Medulla oblongata (tissue), 1 donor: ENCODE measurements at regions not wholly inside any gene's neighbourhood (a gene's known extent, or its start where the extent isn't known, plus 50 kb on each side); places are given as distances from the start of the nearest gene placed in this dataset.
"Not testable (repeated sequence)": the region's sequence is repeated elsewhere in the genome, so short reads cannot be mapped to it uniquely, and the experiment has no call there.

ENCODE experiments used
- DNase-seq: peaks from one replicate; pipeline ENCODE4 v3.0.0-alpha.2; 2015; ENCODE audit errors: extremely low spot score

DNA sequence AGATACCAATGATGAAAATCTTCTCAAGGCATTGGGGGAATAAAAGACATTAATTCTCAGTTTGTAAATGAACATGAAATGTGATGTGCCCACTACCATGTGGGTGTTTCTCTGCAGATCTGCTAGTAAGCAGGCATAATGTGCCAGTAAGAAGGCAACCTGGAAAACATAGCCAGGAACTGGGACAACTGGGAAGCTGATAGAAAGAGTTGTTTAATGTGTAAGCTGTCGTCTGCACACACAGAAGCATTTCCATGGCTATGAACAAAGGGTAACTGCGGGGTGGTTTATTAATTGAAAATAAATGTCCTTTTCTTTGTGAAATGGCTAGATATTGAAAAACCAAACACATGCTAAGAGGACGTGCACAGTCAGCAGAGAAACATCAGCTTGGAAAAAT is 52.0 kb downstream of the ZC3H11B start:
- DNase-seq, result no peak

DNA sequence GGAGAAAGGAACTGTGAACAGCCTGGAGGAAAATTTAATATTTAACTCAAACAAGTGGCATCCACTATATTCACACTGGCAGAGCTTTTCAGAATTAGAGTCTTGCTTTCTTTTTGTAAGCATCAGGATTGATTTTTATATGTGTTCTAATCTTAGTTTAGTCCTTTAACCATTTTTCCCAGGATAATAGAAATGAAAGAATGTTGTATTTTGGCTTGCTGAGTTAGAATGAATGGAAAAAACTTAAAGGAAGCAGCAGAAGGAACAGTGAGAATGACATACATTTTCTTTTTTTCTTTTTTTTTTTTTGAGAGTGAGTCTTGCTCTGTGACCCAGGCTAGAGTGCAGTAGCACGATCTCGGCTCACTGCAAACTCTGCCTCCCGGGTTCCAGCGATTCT is 53.0 kb downstream of the ZC3H11B start:
- DNase-seq, result no peak

DNA sequence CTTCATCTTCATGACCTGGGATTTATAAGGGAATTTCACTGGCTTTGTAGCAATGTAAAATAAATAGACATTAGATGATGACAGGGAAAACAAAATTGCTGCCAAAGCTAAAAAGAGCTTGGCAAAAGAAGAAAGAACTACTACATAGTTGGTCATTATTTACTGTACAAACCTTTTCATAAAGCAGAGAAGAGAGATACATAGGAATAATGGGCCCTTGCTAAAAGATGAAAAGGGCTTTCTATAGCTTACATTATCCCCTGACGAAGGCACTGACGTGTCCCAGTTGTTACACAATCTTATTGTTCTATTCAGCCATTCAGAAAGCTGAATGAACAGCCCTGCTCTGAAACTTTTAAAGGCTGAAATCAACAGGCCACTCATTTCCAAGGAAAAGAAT is 57.1 kb downstream of the ZC3H11B start:
- DNase-seq, result peak; percentile 89

DNA sequence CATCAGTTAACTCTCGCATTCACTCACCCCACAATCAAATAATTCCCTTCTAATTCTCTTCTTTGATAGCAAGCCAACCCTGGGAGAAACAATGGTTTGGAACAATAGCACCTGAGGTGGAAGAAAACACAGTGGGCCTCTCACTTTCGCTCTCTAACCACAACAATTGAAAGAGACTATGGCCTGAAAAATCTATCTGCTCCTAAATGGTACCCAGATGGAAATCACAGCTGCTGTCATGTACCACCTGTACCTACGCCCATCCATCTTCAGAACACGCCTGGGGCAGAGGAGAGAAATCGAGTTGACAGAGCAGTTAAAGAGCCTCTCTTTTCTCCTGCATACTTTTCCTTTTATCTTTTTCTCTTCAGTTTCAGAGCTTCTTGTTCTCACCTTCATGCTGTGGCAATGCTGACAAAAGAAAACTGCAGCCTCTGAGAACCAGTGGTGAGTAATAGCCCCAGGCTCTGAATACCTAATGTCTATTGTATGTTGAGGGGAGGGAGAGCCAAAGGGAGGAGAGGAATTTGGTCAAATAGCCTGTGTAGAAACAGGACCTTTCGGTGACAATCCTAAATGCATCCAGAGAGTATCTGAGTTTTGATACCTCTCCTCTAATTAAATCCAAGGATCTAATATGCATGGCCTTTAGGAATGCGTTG is 57.7 kb downstream of the ZC3H11B start:
- DNase-seq, result peak; percentile 33

DNA sequence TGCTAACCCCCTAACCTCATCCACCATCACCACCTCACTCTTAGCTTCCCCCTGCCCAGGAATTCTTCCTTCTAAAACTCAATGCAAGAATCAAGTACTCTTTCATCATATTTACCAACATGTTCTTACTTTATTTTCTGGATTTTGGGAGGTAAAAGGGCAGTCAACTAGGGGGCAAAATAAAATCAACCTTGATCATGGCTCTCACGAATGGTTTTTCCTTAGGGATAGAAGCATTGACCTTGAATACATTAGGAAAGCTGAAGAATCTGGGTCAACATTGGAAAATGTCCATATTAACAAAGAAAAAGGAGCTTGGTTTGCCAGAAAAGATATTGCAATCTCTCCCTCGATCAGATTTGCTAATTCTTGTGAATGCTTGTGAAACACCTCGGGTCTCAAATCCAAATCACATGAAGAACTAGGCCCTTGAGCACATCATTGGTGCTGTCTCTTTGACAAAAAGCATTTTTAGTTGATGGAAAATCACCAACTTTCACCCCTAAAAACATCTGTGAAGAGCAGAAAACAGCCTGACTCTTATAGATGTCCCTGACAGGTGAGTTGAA is 58.9 kb downstream of the ZC3H11B start:
- no peak for DNase-seq

DNA sequence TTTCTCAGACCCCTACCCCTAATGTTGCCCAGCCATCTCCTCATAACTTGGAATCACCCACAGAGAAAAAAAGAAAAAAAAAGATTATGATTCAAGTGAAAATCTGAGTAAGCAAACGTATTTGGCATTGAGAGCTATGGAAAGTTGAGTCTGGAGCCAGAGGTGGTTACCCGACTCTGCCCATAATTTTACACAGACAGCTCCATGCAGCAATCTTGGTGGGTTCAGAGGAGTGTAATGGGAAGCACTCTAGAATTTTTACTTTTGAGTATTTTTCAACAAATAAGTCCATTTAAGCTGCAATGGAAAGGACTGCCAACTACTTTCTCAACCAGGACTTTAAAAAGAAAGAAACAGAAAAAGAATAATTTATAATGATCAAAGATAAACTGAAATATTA is 62.7 kb downstream of the ZC3H11B start:
- no peak for DNase-seq

DNA sequence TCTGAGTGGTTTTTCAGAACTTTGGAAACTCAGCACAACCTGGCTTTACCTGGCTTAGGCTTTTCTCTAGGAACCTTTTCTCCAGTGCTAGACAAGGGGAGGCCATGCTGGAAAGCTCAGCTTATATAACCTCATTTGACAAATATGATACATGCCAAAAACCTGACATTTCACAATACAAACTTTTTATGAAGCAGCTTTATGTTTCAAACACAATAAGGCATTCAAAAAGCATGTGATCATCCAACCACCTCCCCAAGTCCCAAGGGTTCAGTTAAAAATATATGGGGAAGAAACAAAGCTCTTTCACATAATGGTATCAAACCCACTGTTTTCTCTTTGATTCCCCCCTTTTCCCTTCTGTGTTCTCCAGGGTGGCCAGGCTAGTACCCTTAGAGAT is 63.7 kb downstream of the ZC3H11B start:
- no peak for DNase-seq

DNA sequence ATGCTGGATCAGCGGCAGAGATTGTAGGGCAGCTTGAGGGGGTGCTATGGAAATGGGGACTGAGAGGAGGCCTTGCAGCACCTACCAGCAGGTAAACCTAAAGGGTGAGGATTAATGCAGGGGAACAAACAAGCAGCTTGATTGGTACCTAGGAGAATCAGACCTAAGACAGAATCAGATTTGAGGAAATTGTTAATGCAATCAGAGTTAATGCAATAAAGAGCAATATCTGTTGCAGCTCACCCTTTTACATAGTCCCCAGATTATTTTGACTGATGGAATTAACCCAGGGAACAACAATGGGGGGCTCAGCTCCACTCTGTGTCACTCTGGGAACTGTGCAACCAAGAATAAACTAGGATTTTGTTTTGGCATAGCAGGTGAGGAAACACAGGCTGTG is 64.5 kb downstream of the ZC3H11B start:
- no peak for DNase-seq

DNA sequence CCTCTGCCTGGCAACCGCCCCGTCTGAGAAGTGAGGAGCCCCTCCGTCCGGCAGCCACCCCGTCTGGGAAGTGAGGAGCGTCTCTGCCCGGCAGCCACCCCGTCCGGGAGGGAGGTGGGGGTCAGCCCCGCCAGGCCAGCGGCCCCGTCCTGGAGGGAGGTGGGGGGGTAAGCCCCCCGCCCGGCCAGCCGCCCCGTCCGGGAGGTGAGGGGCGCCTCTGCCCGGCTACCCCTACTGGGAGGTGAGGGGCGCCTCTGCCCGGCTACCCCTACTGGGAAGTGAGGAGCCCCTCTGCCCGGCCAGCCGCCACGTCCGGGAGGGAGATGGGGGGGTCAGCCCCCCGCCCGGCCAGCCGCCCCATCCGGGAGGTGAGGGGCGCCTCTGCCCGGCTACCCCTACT is 67.1 kb downstream of the ZC3H11B start:
- not testable (repeated sequence) for DNase-seq

DNA sequence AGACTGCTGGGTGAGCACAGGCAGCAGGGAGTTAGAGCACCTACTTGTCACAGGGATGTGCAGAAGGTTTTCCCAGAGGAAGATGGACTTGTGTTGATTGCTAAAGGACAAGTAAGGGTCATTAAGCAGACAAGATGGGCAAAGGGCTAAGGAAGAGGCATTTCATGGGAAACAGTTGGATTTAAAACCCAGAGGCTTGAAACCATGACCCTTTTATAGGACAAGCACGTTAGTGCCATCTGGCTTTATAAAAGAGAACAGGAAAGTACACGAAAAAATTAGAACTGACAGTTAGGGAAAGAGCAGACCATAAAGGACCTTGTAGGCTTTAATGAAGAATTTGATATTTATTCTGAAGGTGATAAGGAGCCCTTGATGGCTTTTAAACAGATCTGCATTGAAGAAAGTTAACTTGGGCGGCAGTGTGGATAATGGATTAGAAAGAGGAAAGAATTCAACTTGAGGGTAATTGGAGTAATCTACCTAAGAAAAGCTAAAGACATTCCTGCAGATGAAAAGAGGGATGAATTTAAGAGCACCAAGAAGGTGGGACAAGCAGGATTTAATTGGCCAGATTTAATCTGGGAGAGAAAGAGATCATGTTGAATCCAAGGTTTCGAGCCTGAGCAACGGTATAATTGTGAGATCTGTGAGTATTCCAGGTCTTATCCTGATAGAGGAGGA is 68.6 kb downstream of the ZC3H11B start:
- DNase-seq, result no peak

DNA sequence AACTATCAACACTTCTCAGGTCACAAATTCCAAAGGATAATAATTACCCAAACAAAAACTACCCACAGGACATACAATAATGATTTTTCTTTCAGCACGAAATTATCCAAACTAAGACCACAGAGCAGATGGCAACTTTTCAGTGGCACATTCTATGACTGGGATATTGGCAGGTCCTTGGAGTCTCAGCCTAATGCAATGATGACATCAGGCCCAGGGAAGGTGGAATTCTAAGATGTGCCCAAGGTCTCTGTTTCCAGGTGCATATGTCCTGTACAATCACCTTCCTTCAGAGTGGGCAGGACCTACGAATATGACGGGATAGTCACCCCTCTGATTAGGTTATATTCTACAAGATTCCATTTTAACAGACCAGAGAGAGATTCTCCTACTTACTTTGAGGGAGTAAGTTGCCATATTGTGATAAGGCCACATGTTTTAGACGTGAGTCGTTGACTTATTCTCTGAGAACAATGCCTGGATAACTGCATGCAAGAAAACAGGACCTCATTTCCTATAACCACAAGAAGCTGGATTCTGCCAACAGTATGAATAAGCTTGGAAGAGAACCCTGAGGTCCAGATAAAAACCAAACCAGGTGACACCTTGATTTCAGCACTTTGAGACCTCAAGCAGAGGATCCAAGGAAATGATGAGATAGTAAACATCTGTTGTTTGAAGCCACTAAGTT is 69.9 kb downstream of the ZC3H11B start:
- DNase-seq, result no peak

DNA sequence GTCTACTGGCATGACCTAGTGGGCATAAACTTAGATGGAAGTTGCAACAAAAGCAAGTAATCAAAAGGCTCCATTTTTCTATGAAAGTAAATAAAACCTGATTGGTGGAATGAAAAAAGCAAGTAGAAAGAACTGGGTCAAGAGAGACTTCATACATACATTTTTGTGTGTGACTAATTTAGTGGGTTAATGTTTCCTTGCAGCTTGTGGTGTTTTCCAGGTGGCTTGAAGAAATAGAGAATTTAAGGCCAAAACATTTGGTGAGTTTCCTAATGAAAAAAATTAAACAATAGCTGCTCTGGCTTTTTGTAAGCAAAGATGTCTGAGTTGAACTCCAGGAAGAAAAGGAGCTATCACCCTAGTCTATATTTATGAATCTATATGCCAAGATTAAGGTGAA is 71.0 kb downstream of the ZC3H11B start:
- DNase-seq, result no peak

DNA sequence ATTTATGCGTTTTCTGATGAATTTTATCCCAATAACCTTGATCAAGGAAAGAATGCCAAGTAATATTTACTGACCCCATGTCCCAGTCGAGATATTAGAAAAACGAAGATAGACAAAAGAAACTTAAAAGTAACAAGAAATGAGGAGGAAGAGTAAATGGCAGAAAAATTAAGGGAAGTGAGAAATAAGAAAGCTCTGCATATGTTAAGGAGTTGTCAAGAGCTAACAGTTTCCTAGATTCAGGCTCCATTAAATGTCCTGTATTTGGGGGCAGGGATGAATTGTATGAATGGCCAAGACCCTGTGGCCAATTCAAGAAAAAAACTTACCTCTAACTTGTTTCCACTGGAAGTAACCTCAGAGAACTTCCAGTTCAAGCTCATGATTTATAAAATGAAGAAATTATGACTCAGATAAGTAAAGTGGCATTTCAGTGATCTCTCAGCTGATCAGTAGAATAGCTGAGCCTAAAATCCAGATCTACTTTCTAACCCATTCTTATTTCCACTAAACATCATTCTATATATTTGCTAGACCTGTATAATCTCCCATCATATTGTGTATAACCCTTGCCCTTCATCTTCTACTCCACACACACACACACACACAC is 73.2 kb downstream of the ZC3H11B start:
- no peak for DNase-seq

DNA sequence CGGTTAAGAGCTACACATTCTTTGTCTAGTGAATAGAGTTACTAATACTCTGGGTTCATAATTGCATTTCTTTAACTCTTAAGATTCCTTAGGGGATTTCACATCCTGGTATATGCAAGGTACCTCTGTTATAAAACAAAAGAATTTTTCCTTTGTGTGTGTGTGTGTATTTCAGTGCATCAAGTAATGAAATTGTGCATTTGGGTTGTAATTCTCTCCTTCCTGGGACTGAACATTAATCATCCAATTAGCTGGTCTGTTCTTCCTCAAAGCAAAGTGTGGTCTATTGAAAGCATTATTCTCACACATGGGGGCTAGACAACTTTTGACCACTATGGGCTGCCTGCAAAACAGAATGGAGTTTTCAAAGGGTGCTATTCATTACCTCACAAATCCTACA is 74.0 kb downstream of the ZC3H11B start:
- no peak for DNase-seq

DNA sequence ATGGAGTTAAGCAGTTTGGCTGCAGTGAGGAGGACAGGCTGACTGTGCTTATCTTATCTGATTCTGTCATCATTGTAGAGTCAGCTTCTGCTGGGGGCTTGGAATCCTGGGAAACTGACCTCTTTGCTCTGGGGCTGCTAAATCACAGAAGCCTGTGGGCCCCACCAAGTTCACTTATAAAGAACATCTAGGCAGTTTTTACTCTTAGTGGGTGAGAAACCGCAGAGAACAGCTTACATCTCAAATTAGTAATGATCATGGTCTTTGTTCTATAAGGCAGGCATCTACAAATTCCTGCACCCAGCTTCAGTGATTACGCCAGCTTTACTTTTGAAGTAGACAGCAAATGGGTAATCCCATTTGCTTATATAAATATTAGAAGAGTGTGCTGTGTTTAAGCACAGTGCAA is 75.7 kb downstream of the ZC3H11B start:
- DNase-seq, result no peak

DNA sequence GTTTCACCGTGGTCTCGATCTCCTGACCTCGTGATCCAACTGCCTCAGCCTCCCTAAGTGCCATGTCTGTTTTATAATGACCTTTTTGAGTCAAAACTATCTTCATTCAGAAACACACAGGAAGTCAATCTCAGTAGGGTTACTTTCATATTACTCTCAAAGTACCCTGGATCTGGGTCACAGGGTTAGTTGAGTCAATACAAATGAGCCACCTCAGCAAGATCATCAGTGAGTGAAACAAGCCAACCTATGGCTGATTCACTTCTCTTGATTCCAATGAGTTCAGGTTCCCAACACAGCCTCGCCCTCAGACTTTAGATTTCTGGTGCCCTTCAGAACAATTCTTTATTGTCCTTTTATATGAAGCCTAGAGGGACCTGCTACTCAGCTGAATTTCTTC is 76.9 kb downstream of the ZC3H11B start:
- DNase-seq, result no peak

DNA sequence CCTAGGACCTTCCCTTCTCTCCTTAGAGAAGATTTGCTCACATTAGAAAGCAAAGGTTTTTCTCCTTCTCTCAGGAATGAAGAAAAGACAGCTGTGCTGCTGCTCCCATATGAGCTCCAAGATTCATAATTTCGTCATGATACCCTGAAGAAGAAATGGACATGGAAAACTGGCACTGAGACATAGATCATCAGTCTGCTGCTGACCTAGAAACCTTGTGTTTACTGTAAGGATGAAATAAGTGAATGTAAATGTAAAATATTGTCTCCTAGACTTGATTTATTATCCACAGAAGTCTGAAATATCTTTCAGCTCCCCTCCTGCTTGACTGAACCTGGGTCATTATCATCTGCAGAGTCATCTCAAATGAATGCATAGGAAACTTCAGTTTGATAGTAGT is 77.9 kb downstream of the ZC3H11B start:
- DNase-seq, result no peak

DNA sequence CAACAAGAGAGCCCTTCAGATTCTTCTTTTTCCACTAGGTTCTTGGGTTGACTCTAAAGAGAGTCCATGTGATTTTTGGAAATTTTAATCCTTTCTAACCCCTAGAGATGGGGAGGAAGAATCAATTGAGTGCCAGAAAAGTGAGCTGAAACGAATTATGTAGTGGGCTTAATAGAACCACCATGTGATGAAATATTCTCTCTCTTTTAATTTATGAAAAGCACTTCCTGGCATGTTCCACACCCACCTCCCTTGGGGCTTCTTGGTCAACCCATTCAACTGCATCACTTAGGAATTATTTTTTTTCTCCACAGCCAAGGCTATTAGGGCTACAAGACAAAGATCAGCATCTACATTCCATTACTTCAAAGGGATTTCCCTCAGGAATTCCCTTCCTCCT is 79.6 kb downstream of the ZC3H11B start:
- no peak for DNase-seq

DNA sequence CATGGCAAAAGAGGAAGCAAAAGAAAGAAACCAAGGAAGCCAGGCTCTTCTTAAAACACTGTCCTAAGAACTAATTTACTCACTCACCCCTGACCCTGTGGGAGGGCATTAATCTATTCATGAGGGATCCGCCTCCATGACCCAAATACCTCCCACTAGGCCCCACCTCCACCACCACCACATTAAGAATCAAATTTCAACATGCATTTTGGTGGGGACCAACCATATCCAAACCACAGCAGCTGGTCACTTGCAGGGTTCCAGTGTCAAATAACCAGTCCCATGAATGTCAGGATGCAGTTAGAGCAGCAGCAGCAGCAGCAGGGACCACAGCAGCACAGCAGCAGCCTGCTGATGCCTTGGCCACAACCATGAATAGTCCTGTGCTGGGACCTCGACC is 83.8 kb downstream of the ZC3H11B start:
- no peak for DNase-seq

DNA sequence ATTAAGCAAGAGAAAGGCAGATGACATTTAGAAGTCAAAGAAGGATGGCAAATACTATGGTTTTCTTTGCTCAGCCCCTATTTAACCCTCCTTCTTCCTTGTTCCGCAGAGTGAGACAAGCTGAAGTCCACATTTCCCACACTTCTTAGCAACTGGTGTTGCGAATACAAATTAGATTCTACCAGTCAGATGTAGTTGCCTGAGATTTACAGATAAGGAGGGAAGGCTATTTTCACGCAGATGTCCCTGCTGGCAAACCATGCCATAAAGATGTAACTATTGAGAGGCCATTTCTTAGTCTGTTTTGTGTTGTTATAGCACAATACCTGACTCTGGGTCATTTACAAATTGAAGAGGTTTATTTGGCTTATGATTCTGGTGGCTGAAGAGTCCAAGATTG is 84.3 kb downstream of the ZC3H11B start:
- DNase-seq, result no peak

DNA sequence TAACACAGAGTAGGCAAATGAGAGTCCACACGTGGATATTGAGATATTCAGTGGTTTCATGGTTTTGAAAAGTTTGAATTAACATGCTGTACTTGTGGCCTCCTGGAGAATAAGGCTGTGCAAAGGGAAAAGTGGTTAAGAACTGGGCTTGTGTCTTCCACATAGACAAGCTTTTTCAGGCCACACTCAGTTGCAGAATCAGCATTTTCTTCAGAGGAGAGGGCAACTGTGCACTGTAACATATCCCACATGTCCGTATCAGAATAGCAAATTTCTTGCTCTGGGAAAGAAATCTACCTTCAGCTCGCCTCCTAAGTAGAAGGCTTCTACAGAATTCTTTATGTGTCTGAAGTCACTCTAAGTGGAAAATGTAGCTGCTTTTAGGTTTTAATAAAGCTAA is 84.9 kb downstream of the ZC3H11B start:
- DNase-seq, result no peak

DNA sequence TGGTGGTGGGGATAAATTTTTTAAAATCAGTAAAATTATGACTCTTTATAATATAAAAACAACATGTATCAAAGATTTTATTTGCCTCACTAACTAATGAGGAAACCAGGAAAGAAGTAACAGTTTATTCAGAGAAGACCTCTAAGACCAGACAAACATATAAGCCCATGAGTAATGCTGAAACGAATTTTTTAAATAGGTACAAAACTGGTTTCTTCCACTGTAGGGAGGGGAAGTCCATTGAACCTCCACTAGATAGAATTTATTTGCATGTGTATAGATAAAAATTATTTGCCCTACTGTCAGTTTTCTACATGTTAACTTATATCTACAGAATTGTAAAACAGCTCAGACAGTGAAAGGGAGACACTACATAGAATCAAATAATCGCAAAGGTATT is 86.8 kb downstream of the ZC3H11B start:
- DNase-seq, result no peak

DNA sequence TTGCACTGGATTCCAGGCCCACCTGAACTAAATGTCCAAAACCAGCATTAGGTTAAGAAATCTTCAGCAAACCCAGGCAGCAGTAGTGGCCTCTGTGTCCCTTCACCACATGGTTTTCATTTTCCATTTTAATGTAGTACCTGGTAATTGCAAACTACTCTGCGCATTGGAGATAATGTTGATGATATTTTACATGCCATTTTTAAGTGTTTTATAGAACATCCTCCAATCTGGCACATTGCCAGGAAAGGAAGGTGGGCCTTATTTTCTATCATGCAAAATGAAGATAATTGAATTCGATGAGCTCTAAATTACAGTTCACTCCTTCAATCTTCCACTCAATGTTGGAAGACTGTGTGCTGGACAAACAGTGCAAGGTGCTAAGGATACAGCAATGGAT is 89.5 kb downstream of the ZC3H11B start:
- DNase-seq, result no peak
